SK-N-SH (cell line): ENCODE measurements at regions not wholly inside any gene's neighbourhood (a gene's known extent, or its start where the extent isn't known, plus 50 kb on each side); places are given as distances from the start of the nearest gene placed in this dataset.

ENCODE experiments used
- CTCF ChIA-PET: fragments of 300-600, 350-600 bp; formaldehyde crosslinking; extraction: SDS; loops from one replicate; lab custom pipeline; 2021; lab: Yijun Ruan, JAX
- POLR2A ChIA-PET: fragments of 350-600 bp; sonication (Branson Sonifier 250); formaldehyde crosslinking; extraction: SDS; loops from one replicate; lab custom pipeline; 2020; ENCODE audit warnings: antibody characterized with exemption, inconsistent platforms; lab: Yijun Ruan, JAX
- DNase-seq: peaks from one replicate; pipeline ENCODE4 v3.0.0; 2012
- H2AFZ ChIP-seq: fragments of 200-600 bp; sonication (generic); 2 replicates; pipeline ENCODE4 v1.8.1; 2016; ENCODE audit warnings: antibody characterized with exemption, mild to moderate bottlenecking, low read depth
- H3F3A ChIP-seq: fragments of 200-600 bp; sonication (generic); replicated peaks from 2 replicates; pipeline ENCODE3; 2016; ENCODE audit warnings: antibody characterized with exemption, mild to moderate bottlenecking; ENCODE audit not compliant: insufficient read depth
- H3K27ac ChIP-seq, 2 experiments: fragments of 200-500 bp in 1 of 2; fragments of 200-600 bp in 1 of 2; sonication (Bioruptor generic) in 1 of 2; sonication (generic), shearing (Covaris generic) in 1 of 2; 2 replicates each; pipeline versions ENCODE4 v1.5.1 to v1.6.1; 2014 to 2016; ENCODE audit warnings: low read depth in 2 of 2, inconsistent platforms in 1 of 2, low read length in 1 of 2, mild to moderate bottlenecking in 1 of 2, mixed read lengths in 1 of 2
- H3K27me3 ChIP-seq: fragments of 200-600 bp; sonication (generic), shearing (Covaris generic); 2 replicates; pipeline ENCODE4 v1.6.1; 2016; ENCODE audit warnings: mixed run types; ENCODE audit not compliant: insufficient read depth
- H3K36me3 ChIP-seq, 2 experiments: fragments of 200-500 bp in 1 of 2; fragments of 200-600 bp in 1 of 2; sonication (Bioruptor generic) in 1 of 2; sonication (generic) in 1 of 2; replicated peaks in 1 of 2; 2 replicates each; pipeline versions ENCODE3 to v1.5.1; 2014 to 2016; ENCODE audit warnings: low read length in 1 of 2, mild to moderate bottlenecking in 1 of 2; ENCODE audit not compliant: insufficient read depth in 2 of 2, control insufficient read depth in 1 of 2
- H3K4me1 ChIP-seq, 2 experiments: fragments of 200-500 bp in 1 of 2; fragments of 200-600 bp in 1 of 2; sonication (Bioruptor generic) in 1 of 2; sonication (generic), shearing (Covaris generic) in 1 of 2; 2 replicates each; pipeline versions ENCODE4 v1.5.1 to v1.6.1; 2014 to 2016; ENCODE audit warnings: low read depth in 1 of 2, low read length in 1 of 2, mixed run types in 1 of 2; ENCODE audit not compliant: insufficient read depth in 2 of 2, control insufficient read depth in 1 of 2
- H3K4me2 ChIP-seq: fragments of 200-600 bp; sonication (generic), shearing (Covaris generic); 2 replicates; pipeline ENCODE4 v1.6.1; 2017; ENCODE audit warnings: mixed run types
- H3K4me3 ChIP-seq, 2 experiments: fragments of 200-500 bp in 1 of 2; fragments of 200-600 bp in 1 of 2; sonication (Bioruptor generic) in 1 of 2; sonication (generic), shearing (Covaris generic) in 1 of 2; 2 replicates each; pipeline versions ENCODE4 v1.5.1 to v1.8.1; 2014 to 2016; ENCODE audit warnings: low read depth in 2 of 2, inconsistent platforms in 1 of 2, low read length in 1 of 2, mild to moderate bottlenecking in 1 of 2, mixed read lengths in 1 of 2, moderate library complexity in 1 of 2
- H3K79me2 ChIP-seq: fragments of 200-600 bp; sonication (generic); 2 replicates; pipeline ENCODE4 v1.8.1; 2017; ENCODE audit warnings: mild to moderate bottlenecking; ENCODE audit not compliant: insufficient read depth
- H3K9ac ChIP-seq: fragments of 200-600 bp; sonication (generic); 2 replicates; pipeline ENCODE4 v1.6.1; 2017; ENCODE audit warnings: mixed run types
- H3K9me2 ChIP-seq: fragments of 200-600 bp; sonication (generic); 2 replicates; pipeline ENCODE4 v1.6.1; 2017; ENCODE audit warnings: mixed run types
- H3K9me3 ChIP-seq: fragments of 200-600 bp; sonication (generic); 2 replicates; pipeline ENCODE4 v1.6.1; 2017; ENCODE audit warnings: mixed run types, mild to moderate bottlenecking, moderate library complexity
- H4K20me1 ChIP-seq: fragments of 200-600 bp; sonication (generic); 2 replicates; pipeline ENCODE4 v1.6.1; 2017; ENCODE audit warnings: mild to moderate bottlenecking, mixed run types; ENCODE audit not compliant: insufficient read depth
- CHD2 ChIP-seq: fragments of 150-350 bp; IDR thresholded peaks from 2 replicates; pipeline ENCODE4 v1.6.1; 2018; ENCODE audit warnings: low read length; ENCODE audit not compliant: partially characterized antibody
- ELF1 ChIP-seq: IDR thresholded peaks from 2 replicates; pipeline ENCODE4 v1.4.0; 2012
- EP300 ChIP-seq, 2 experiments: IDR thresholded peaks; 2 replicates each; pipeline versions ENCODE4 v1.4.0 to v1.6.1; 2012; ENCODE audit warnings: borderline replicate concordance in 1 of 2, low read depth in 1 of 2, low read length in 1 of 2
- FOSL2 ChIP-seq: IDR thresholded peaks from 2 replicates; pipeline ENCODE4 v1.4.0; 2012; ENCODE audit warnings: low read depth, mild to moderate bottlenecking, moderate library complexity, borderline replicate concordance
- GABPA ChIP-seq: IDR thresholded peaks from 2 replicates; pipeline ENCODE4 v1.4.0; 2012; ENCODE audit warnings: low read depth, mild to moderate bottlenecking
- JUND ChIP-seq: IDR thresholded peaks from 2 replicates; pipeline ENCODE4 v1.4.0; 2012
- PBX3 ChIP-seq: IDR thresholded peaks from 2 replicates; pipeline ENCODE4; 2012
- RAD21 ChIP-seq: IDR thresholded peaks from 2 replicates; pipeline ENCODE4 v1.6.1; 2012; ENCODE audit warnings: mild to moderate bottlenecking, low read length
- RXRA ChIP-seq: IDR thresholded peaks from 2 replicates; pipeline ENCODE4 v1.4.0; 2012; ENCODE audit warnings: low read depth, mild to moderate bottlenecking, borderline replicate concordance
- SIN3A ChIP-seq: IDR thresholded peaks from 2 replicates; pipeline ENCODE4 v1.6.1; 2012; ENCODE audit warnings: low read depth, mild to moderate bottlenecking, low read length, moderate library complexity, borderline replicate concordance
- TCF12 ChIP-seq: IDR thresholded peaks from 2 replicates; pipeline ENCODE4 v1.4.0; 2012
- WGBS: methylation state at CpG from one replicate; pipeline ENCODE4 v1.1.6; 2017; ENCODE audit warnings: low lambda C conversion rate; 5-methylcytosine and 5-hydroxymethylcytosine counted together
- TF ChIP-seq, protein P1 (sequence below): IDR thresholded peaks from 2 replicates; pipeline ENCODE4 v1.4.0; 2012; ENCODE audit warnings: low read depth, borderline replicate concordance
- TF ChIP-seq, protein P2 (sequence below): fragments of 150-350 bp; IDR thresholded peaks from 2 replicates; pipeline ENCODE4 v1.6.1; 2016; ENCODE audit warnings: mild to moderate bottlenecking, low read depth, low read length
- TF ChIP-seq, protein P3 (sequence below): fragments of 200-600 bp; sonication (generic); IDR thresholded peaks from 2 replicates; pipeline ENCODE4 v1.6.1; 2017; ENCODE audit warnings: antibody characterized with exemption, mild to moderate bottlenecking, moderate library complexity

GRCh38 chr1:58881471-58881994 is 97.7 kb upstream of the JUN start:
- H2AFZ ChIP-seq, result no peak overlapping the region
- H4K20me1 ChIP-seq, result no peaks in the 10 kb centered on the region
- H3K4me1 ChIP-seq, result peaks cover 0 to 23% of the 10 kb centered on the region in 2 experiments; a peak in 2 of 4 replicates
- H3K27ac ChIP-seq, result no peak overlapping the region
- WGBS, result 72% methylated on average over 3 of the region's 3 CpGs
- ChIA-PET POLR2A (no interaction called here), CTCF (interaction anchor here (1.2 kb wide), 1 partner anchor 486 kb away, joined by 3 read pairs; no protein-coding TSS in a partner anchor)
- H3K36me3 ChIP-seq, result no peaks in the 10 kb centered on the region
- no peaks in the 10 kb centered on the region for H3K27me3 ChIP-seq
- H3K4me2 ChIP-seq, result no peak overlapping the region
- no peaks in the 10 kb centered on the region for H3K9me3 ChIP-seq
- H3K79me2 ChIP-seq, result no peaks in the 10 kb centered on the region
- no peak for DNase-seq
- H3F3A ChIP-seq, result peaks cover 11% of the 10 kb centered on the region
- H3K9ac ChIP-seq, result no peak overlapping the region
- H3K9me2 ChIP-seq, result no peaks in the 10 kb centered on the region
- H3K4me3 ChIP-seq, result no peak overlapping the region
- TF ChIP-seq, protein P1, sequence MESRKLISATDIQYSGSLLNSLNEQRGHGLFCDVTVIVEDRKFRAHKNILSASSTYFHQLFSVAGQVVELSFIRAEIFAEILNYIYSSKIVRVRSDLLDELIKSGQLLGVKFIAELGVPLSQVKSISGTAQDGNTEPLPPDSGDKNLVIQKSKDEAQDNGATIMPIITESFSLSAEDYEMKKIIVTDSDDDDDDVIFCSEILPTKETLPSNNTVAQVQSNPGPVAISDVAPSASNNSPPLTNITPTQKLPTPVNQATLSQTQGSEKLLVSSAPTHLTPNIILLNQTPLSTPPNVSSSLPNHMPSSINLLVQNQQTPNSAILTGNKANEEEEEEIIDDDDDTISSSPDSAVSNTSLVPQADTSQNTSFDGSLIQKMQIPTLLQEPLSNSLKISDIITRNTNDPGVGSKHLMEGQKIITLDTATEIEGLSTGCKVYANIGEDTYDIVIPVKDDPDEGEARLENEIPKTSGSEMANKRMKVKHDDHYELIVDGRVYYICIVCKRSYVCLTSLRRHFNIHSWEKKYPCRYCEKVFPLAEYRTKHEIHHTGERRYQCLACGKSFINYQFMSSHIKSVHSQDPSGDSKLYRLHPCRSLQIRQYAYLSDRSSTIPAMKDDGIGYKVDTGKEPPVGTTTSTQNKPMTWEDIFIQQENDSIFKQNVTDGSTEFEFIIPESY, result no peak
- no peak for TF ChIP-seq RAD21
- peak in 1 of 2 experiments; percentile 14; a peak in 1 of 4 replicates for TF ChIP-seq EP300 (IDR thresholded peaks at IDR 0.05; ENCODE audit: borderline replicate concordance in 1 of 2, low read depth in 1 of 2, low read length in 1 of 2)
- TF ChIP-seq, protein P2, sequence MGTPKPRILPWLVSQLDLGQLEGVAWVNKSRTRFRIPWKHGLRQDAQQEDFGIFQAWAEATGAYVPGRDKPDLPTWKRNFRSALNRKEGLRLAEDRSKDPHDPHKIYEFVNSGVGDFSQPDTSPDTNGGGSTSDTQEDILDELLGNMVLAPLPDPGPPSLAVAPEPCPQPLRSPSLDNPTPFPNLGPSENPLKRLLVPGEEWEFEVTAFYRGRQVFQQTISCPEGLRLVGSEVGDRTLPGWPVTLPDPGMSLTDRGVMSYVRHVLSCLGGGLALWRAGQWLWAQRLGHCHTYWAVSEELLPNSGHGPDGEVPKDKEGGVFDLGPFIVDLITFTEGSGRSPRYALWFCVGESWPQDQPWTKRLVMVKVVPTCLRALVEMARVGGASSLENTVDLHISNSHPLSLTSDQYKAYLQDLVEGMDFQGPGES, result no peak
- no peak for TF ChIP-seq CHD2
- 0 out of 2 replicates have a peak, but pooled peaks have one; percentile 3 for TF ChIP-seq PBX3
- TF ChIP-seq FOSL2, result peak; percentile 40; the same call in 1 of the 2 replicates
- no peak for TF ChIP-seq SIN3A
- peak; percentile 10; the same call in 1 of the 2 replicates for TF ChIP-seq JUND
- TF ChIP-seq, protein P3, sequence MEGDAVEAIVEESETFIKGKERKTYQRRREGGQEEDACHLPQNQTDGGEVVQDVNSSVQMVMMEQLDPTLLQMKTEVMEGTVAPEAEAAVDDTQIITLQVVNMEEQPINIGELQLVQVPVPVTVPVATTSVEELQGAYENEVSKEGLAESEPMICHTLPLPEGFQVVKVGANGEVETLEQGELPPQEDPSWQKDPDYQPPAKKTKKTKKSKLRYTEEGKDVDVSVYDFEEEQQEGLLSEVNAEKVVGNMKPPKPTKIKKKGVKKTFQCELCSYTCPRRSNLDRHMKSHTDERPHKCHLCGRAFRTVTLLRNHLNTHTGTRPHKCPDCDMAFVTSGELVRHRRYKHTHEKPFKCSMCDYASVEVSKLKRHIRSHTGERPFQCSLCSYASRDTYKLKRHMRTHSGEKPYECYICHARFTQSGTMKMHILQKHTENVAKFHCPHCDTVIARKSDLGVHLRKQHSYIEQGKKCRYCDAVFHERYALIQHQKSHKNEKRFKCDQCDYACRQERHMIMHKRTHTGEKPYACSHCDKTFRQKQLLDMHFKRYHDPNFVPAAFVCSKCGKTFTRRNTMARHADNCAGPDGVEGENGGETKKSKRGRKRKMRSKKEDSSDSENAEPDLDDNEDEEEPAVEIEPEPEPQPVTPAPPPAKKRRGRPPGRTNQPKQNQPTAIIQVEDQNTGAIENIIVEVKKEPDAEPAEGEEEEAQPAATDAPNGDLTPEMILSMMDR, result no peak
- TF ChIP-seq GABPA, result no peak
- peak; percentile 64; the same call in 1 of the 2 replicates for TF ChIP-seq RXRA
- no peak for TF ChIP-seq ELF1
- TF ChIP-seq TCF12, result peak; percentile 31; the same call in 1 of the 2 replicates
